Gastroesophageal sphincter (tissue), 4 donors: ENCODE measurements at regions not wholly inside any gene's neighbourhood (a gene's known extent, or its start where the extent isn't known, plus 50 kb on each side); places are given as distances from the start of the nearest gene placed in this dataset.

Experiments used
- ATAC-seq: fragments of 150-250 bp; one replicate; pipeline ENCODE4 v1.9.1; 2016; ENCODE audit warnings: mild to moderate bottlenecking, moderate library complexity
- H3K27ac ChIP-seq, 4 donors: fragments of 200-600 bp; sonication (generic) in 3 of 4; 1 replicate in 3 of 4; 2 replicates in 1 of 4; pipeline ENCODE4 v1.5.1; 2016 to 2019
- H3K27me3 ChIP-seq: fragments of 200-600 bp; sonication (generic); one replicate; pipeline ENCODE4 v1.5.1; 2019
- H3K36me3 ChIP-seq, 2 donors: fragments of 200-600 bp; sonication (generic); one replicate each; pipeline ENCODE4 v1.5.1; 2019; ENCODE audit warnings: control low read depth in 1 of 2
- H3K4me1 ChIP-seq, 3 donors: fragments of 200-600 bp; sonication (generic); 1 replicate in 2 of 3; 2 replicates in 1 of 3; pipeline ENCODE4 v1.5.1; 2016 to 2019; ENCODE audit warnings: control low read depth in 2 of 3
- H3K4me3 ChIP-seq, 2 donors: fragments of 200-600 bp; sonication (generic); one replicate each; pipeline ENCODE4 v1.5.1; 2019; ENCODE audit warnings: mild to moderate bottlenecking in 1 of 2, moderate library complexity in 1 of 2
- H3K9me3 ChIP-seq, 3 donors: fragments of 200-600 bp; sonication (generic); one replicate each; pipeline ENCODE4 v1.5.1; 2017 to 2019; ENCODE audit warnings: control low read depth in 2 of 3
- EP300 ChIP-seq: sonication (generic); formaldehyde crosslinking; IDR thresholded peaks from one replicate; pipeline ENCODE4 v1.6.1; 2017; ENCODE audit warnings: antibody characterized with exemption, mild to moderate bottlenecking
- POLR2A ChIP-seq, 2 donors: fragments of 450-650 bp; IDR thresholded peaks; one replicate each; pipeline ENCODE4 v1.6.1; 2017; ENCODE audit warnings: antibody characterized with exemption in 2 of 2, mild to moderate bottlenecking in 2 of 2, moderate library complexity in 1 of 2
- POLR2AphosphoS5 ChIP-seq: sonication (generic); formaldehyde crosslinking; IDR thresholded peaks from one replicate; pipeline ENCODE4 v1.6.1; 2017; ENCODE audit warnings: antibody characterized with exemption
- WGBS, 2 donors: methylation state at CpG; one replicate each; pipeline ENCODE4 v1.1.5; 2018; ENCODE audit warnings: low coverage in 1 of 2; 5-methylcytosine and 5-hydroxymethylcytosine counted together
- TF ChIP-seq, protein P1 (sequence below), 4 experiments: fragments of 200-600 bp in 2 of 4; fragments of 450-650 bp in 2 of 4; sonication (generic) in 1 of 4; IDR thresholded peaks; one replicate each; pipeline ENCODE4 v1.5.1; 2017 to 2019; ENCODE audit warnings: antibody characterized with exemption in 4 of 4, mild to moderate bottlenecking in 2 of 4, moderate library complexity in 2 of 4

GRCh38 chr4:149110481-149110880 lies 668.3 kb upstream of the NR3C2 start:
- ATAC-seq = no peak
- no peak for TF ChIP-seq POLR2AphosphoS5
- 47 to 76% methylated on average over 2 to 3 of the region's 3 CpGs for WGBS, 2 donors
- H3K27ac ChIP-seq = no peak overlapping the region
- no peaks in the 10 kb centered on the region for H3K9me3 ChIP-seq
- no peaks in the 10 kb centered on the region for H3K36me3 ChIP-seq
- no peaks in the 10 kb centered on the region for H3K27me3 ChIP-seq
- no peaks in the 10 kb centered on the region for H3K4me1 ChIP-seq
- H3K4me3 ChIP-seq = no peak overlapping the region

GRCh38 chr4:149108626-149109025 lies 666.4 kb upstream of the NR3C2 start:
- Histone ChIP-seq H3K4me3 (no peak overlapping the region), H3K4me1 (no peaks in the 10 kb centered on the region), H3K36me3 (no peaks in the 10 kb centered on the region), H3K27ac (no peak overlapping the region), H3K27me3 (no peaks in the 10 kb centered on the region), H3K9me3 (no peaks in the 10 kb centered on the region)
- 77 to 78% methylated on average over 2 of the region's 2 CpGs for WGBS, 2 donors
- TF ChIP-seq, protein P1, sequence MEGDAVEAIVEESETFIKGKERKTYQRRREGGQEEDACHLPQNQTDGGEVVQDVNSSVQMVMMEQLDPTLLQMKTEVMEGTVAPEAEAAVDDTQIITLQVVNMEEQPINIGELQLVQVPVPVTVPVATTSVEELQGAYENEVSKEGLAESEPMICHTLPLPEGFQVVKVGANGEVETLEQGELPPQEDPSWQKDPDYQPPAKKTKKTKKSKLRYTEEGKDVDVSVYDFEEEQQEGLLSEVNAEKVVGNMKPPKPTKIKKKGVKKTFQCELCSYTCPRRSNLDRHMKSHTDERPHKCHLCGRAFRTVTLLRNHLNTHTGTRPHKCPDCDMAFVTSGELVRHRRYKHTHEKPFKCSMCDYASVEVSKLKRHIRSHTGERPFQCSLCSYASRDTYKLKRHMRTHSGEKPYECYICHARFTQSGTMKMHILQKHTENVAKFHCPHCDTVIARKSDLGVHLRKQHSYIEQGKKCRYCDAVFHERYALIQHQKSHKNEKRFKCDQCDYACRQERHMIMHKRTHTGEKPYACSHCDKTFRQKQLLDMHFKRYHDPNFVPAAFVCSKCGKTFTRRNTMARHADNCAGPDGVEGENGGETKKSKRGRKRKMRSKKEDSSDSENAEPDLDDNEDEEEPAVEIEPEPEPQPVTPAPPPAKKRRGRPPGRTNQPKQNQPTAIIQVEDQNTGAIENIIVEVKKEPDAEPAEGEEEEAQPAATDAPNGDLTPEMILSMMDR (IDR thresholded peaks at IDR 0.05) = no peak
- TF ChIP-seq EP300 = no peak
- TF ChIP-seq POLR2AphosphoS5 = no peak
- TF ChIP-seq POLR2A (IDR thresholded peaks at IDR 0.05) = no peak
- no peak for ATAC-seq

GRCh38 chr4:149102765-149103164 lies 660.6 kb upstream of the NR3C2 start:
- Histone ChIP-seq H3K9me3 (peaks cover 0 to 10% (median 0%) of the 10 kb centered on the region in 3 donors), H3K27ac (no peak overlapping the region), H3K27me3 (no peaks in the 10 kb centered on the region), H3K4me1 (no peaks in the 10 kb centered on the region), H3K36me3 (no peaks in the 10 kb centered on the region), H3K4me3 (no peak overlapping the region)
- ATAC-seq = no peak
- TF ChIP-seq, protein P1 (IDR thresholded peaks at IDR 0.05) = no peak
- no peak for TF ChIP-seq EP300
- TF ChIP-seq POLR2A (IDR thresholded peaks at IDR 0.05) = no peak
- TF ChIP-seq POLR2AphosphoS5 = no peak

- Histone ChIP-seq H3K27me3 (no peaks in the 10 kb centered on the region), H3K4me3 (no peak overlapping the region), H3K27ac (no peak overlapping the region), H3K9me3 (peaks cover 0 to 18% (median 0%) of the 10 kb centered on the region in 3 donors), H3K36me3 (no peaks in the 10 kb centered on the region), H3K4me1 (no peaks in the 10 kb centered on the region)
- TF ChIP-seq POLR2AphosphoS5 = no peak
- no peak for TF ChIP-seq EP300
- TF ChIP-seq POLR2A (IDR thresholded peaks at IDR 0.05) = no peak
- ATAC-seq = no peak
- 85 to 91% methylated on average over 2 of the region's 2 CpGs for WGBS, 2 donors
These were observed 659.4 kb upstream of the NR3C2 start for GRCh38 chr4:149101649-149102048.

- Histone ChIP-seq H3K27me3 (no peaks in the 10 kb centered on the region), H3K4me3 (no peak overlapping the region), H3K27ac (no peak overlapping the region), H3K9me3 (peaks cover 0 to 38% (median 0%) of the 10 kb centered on the region in 3 donors), H3K4me1 (no peaks in the 10 kb centered on the region), H3K36me3 (no peaks in the 10 kb centered on the region)
- 31 to 78% methylated on average over 1 of the region's 1 CpG for WGBS, 2 donors
- ATAC-seq = no peak
- no peak for TF ChIP-seq POLR2AphosphoS5
- no peak for TF ChIP-seq POLR2A (IDR thresholded peaks at IDR 0.05)
- no peak for TF ChIP-seq EP300
- TF ChIP-seq, protein P1 (IDR thresholded peaks at IDR 0.05) = no peak
These were observed 653.6 kb upstream of the NR3C2 start for GRCh38 chr4:149095811-149096210.

DNA sequence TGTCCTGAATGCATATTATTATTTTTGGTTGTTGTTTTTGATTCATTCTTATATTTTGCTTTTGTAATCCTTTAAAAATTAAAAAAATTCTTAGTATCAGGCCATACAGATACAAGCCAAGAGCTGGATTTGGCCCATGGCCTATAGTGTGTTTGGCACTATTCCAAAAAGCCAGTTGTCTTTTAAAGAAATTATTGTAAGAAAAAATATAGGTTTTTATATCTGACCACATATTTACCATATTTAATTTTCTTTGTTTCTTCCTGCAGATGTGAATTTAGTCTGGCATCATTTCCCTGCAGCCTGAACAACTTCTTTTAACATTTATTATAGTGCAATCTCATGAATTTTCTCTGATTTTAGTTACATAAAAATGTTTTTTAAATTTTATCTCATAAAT lies 652.8 kb upstream of the NR3C2 start:
- Histone ChIP-seq H3K4me3 (no peak overlapping the region), H3K36me3 (no peaks in the 10 kb centered on the region), H3K9me3 (peaks cover 0 to 38% (median 0%) of the 10 kb centered on the region in 3 donors), H3K27ac (no peak overlapping the region), H3K27me3 (no peaks in the 10 kb centered on the region), H3K4me1 (no peaks in the 10 kb centered on the region)
- TF ChIP-seq POLR2A (IDR thresholded peaks at IDR 0.05) (no peak), POLR2AphosphoS5 (no peak), EP300 (no peak)
- TF ChIP-seq, protein P1 (IDR thresholded peaks at IDR 0.05) = no peak
- ATAC-seq = no peak
